ENCODE measurements at regions not wholly inside any gene's neighbourhood (a gene's known extent, or its start where the extent isn't known, plus 50 kb on each side); places are given as distances from the start of the nearest gene placed in this dataset.

- no peaks in the 10 kb centered on the region for H3K9me2 ChIP-seq (replicated peaks; ENCODE audit: insufficient read depth, low read length)
- no peaks in the 10 kb centered on the region for H3K9me3 ChIP-seq (ENCODE audit: insufficient read depth, low read length)
- H3K79me2 ChIP-seq (ENCODE audit: insufficient read depth, low read length): no peaks in the 10 kb centered on the region
- no peaks in the 10 kb centered on the region for H3F3A ChIP-seq (ENCODE audit: insufficient read depth)
- H3K27me3 ChIP-seq (ENCODE audit: low read length): no peaks in the 10 kb centered on the region
- H4K20me1 ChIP-seq (ENCODE audit: low read depth, low read length): no peaks in the 10 kb centered on the region
- TF ChIP-seq CTCF (IDR thresholded peaks at IDR 0.05; ENCODE audit: insufficient read depth, low read length, poor library complexity, severe bottlenecking): no peak
- no peak for TF ChIP-seq EZH2phosphoT487 (conservative IDR thresholded peaks at IDR 0.05; ENCODE audit: low read length)
- no peak overlapping the region for H3K9ac ChIP-seq (ENCODE audit: low read length)
- no peak overlapping the region for H3K4me3 ChIP-seq (ENCODE audit: insufficient read depth, low read length, poor library complexity, severe bottlenecking)
- no peak overlapping the region for H2AFZ ChIP-seq (ENCODE audit: low read depth, low read length, severe bottlenecking)
- H3K36me3 ChIP-seq (ENCODE audit: low read length): no peaks in the 10 kb centered on the region
- no peak overlapping the region for H3K4me2 ChIP-seq (ENCODE audit: low read depth, low read length, poor library complexity, severe bottlenecking)
- H3K27ac ChIP-seq (ENCODE audit: low read depth, low read length): no peak overlapping the region
Observed at GRCh38 chr2:222050981-222051380, 247.8 kb downstream of the PAX3 start.

DNA sequence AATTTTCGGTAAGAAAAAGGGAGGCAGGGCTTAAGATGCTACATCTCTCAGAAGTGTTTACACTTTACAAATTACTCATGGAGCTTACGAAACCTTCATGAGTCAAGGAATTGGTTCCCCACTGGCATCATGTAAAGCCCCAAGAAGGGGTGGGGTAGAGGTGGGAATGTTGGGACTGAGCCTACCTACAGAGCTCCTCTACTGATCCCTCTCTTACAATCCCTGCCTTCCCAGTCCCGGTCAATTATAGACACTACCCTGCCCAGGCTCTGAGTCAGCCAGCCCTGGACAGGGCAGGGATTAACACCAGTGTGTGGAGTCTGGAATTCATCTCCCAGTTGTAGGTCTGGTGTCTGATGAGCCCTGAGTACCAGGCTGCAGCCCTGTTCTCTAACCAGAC, 248.9 kb downstream of the PAX3 start:
- Histone ChIP-seq H3K36me3 (ENCODE audit: low read length) (no peaks in the 10 kb centered on the region), H2AFZ (ENCODE audit: low read depth, low read length, severe bottlenecking) (no peak overlapping the region), H3K27me3 (ENCODE audit: low read length) (no peaks in the 10 kb centered on the region), H3K79me2 (ENCODE audit: insufficient read depth, low read length) (no peaks in the 10 kb centered on the region), H3F3A (ENCODE audit: insufficient read depth) (no peaks in the 10 kb centered on the region), H3K4me3 (ENCODE audit: insufficient read depth, low read length, poor library complexity, severe bottlenecking) (no peak overlapping the region), H4K20me1 (ENCODE audit: low read depth, low read length) (no peaks in the 10 kb centered on the region), H3K9me2 (replicated peaks; ENCODE audit: insufficient read depth, low read length) (no peaks in the 10 kb centered on the region), H3K4me2 (ENCODE audit: low read depth, low read length, poor library complexity, severe bottlenecking) (no peak overlapping the region), H3K27ac (ENCODE audit: low read depth, low read length) (no peak overlapping the region), H3K9me3 (ENCODE audit: insufficient read depth, low read length) (no peaks in the 10 kb centered on the region), H3K9ac (ENCODE audit: low read length) (no peak overlapping the region)
- no peak for TF ChIP-seq CTCF (IDR thresholded peaks at IDR 0.05; ENCODE audit: insufficient read depth, low read length, poor library complexity, severe bottlenecking)
- no peak for TF ChIP-seq EZH2phosphoT487 (conservative IDR thresholded peaks at IDR 0.05; ENCODE audit: low read length)

DNA sequence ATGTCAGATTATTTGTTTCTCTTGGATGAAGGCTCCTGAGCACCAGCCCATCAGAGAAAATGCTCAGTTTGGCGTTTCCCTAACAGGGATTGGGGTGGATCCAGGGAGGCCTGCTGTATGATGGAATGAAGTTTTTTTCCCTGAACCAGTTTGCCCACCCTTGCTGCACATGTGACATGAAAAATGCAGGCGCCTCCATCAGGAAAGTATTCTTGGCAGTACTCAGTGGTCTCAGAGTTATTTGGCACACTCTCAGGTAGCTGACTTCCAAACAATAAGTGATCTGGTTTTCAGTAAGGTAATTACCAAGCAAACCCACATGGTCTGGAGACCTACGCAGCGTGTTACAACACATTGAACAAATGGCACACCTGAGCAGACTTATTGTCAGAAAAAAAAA, 254.9 kb downstream of the PAX3 start:
- no peaks in the 10 kb centered on the region for H3K27me3 ChIP-seq (ENCODE audit: low read length)
- no peaks in the 10 kb centered on the region for H3K9me2 ChIP-seq (replicated peaks; ENCODE audit: insufficient read depth, low read length)
- no peaks in the 10 kb centered on the region for H3K36me3 ChIP-seq (ENCODE audit: low read length)

More for the DNA sequence above, 254.9 kb downstream of the PAX3 start:
- no peak overlapping the region for H3K4me3 ChIP-seq (ENCODE audit: insufficient read depth, low read length, poor library complexity, severe bottlenecking)
- no peak for TF ChIP-seq EZH2phosphoT487 (conservative IDR thresholded peaks at IDR 0.05; ENCODE audit: low read length)
- no peak for TF ChIP-seq CTCF (IDR thresholded peaks at IDR 0.05; ENCODE audit: insufficient read depth, low read length, poor library complexity, severe bottlenecking)
- no peaks in the 10 kb centered on the region for H4K20me1 ChIP-seq (ENCODE audit: low read depth, low read length)
- no peak overlapping the region for H2AFZ ChIP-seq (ENCODE audit: low read depth, low read length, severe bottlenecking)
- no peak overlapping the region for H3K27ac ChIP-seq (ENCODE audit: low read depth, low read length)
- H3K4me2 ChIP-seq (ENCODE audit: low read depth, low read length, poor library complexity, severe bottlenecking): no peak overlapping the region
- no peaks in the 10 kb centered on the region for H3K9me3 ChIP-seq (ENCODE audit: insufficient read depth, low read length)
- H3K79me2 ChIP-seq (ENCODE audit: insufficient read depth, low read length): no peaks in the 10 kb centered on the region
- no peaks in the 10 kb centered on the region for H3F3A ChIP-seq (ENCODE audit: insufficient read depth)
- H3K9ac ChIP-seq (ENCODE audit: low read length): no peak overlapping the region
